ENCODE measurements at regions not wholly inside any gene's neighbourhood (a gene's known extent, or its start where the extent isn't known, plus 50 kb on each side); places are given as distances from the start of the nearest gene placed in this dataset.

DNA sequence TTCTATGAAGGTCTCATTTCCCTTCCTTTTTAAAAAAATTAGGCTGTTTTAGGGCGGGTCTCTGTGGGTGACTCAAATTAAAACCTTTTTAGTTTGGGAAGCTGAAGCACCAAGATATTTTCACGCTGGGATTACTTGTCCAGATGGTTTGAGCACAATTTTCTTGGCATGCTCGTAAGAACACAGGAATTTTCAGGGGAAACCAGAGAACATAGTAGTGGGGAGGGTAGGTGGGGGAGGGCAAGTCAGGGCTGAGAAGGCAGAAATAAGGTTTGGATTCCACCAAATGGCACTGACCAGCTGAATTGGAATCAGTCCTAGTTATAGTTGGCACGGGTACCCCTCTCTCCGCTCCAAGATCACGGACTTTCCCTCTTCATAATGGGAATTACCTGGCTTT is 97.3 kb upstream of the LRIG1 start:
- Histone ChIP-seq H3K27me3 (replicated peaks in 1 of 4; ENCODE audit: control extremely low read depth in 1 of 4, control insufficient read depth in 3 of 4, insufficient read depth in 4 of 4, low read length in 3 of 4) (peaks cover 0 to 18% (median 9%) of the 10 kb centered on the region in 4 experiments), H2AFZ (ENCODE audit: insufficient read depth, low read depth, low read length, poor library complexity, severe bottlenecking) (no peak overlapping the region), H3K27ac (ENCODE audit: low read length in 2 of 2) (no peak overlapping the region), H3K4me3 (ENCODE audit: control extremely low read depth in 1 of 5, extremely low read depth in 1 of 5, insufficient read depth in 1 of 5, low read depth in 2 of 5, low read length in 4 of 5) (no peak overlapping the region), H3K9me3 (ENCODE audit: control extremely low read depth in 1 of 3, control insufficient read depth in 2 of 3, insufficient read depth in 1 of 3, low read length in 2 of 3) (no peaks in the 10 kb centered on the region), H3K79me2 (ENCODE audit: control insufficient read depth, insufficient read depth, low read length) (no peaks in the 10 kb centered on the region), H3K9ac (ENCODE audit: low read length) (no peak overlapping the region), H4K20me1 (ENCODE audit: control insufficient read depth, insufficient read depth, low read length, poor library complexity, severe bottlenecking) (no peaks in the 10 kb centered on the region), H3K36me3 (replicated peaks in 1 of 2; ENCODE audit: control extremely low read depth in 1 of 2, control insufficient read depth in 1 of 2, extremely low read depth in 1 of 2, insufficient read depth in 2 of 2, low read length in 1 of 2) (no peaks in the 10 kb centered on the region), H3K4me2 (replicated peaks; ENCODE audit: low read depth, low read length, poor library complexity, severe bottlenecking) (no peak overlapping the region), H3K4me1 (ENCODE audit: control insufficient read depth in 2 of 2, insufficient read depth in 2 of 2, low read length in 2 of 2) (no peaks in the 10 kb centered on the region)
- intact Hi-C loops (cut with micrococcal nuclease) = no loop called here
- ChIA-PET CTCF (no interaction called here), POLR2A (no interaction called here)
- TF ChIP-seq EZH2 (IDR thresholded peaks at IDR 0.05; ENCODE audit: borderline replicate concordance, insufficient read depth, low read depth, low read length, poor library complexity, severe bottlenecking) = no peak
- TF ChIP-seq, protein P1, sequence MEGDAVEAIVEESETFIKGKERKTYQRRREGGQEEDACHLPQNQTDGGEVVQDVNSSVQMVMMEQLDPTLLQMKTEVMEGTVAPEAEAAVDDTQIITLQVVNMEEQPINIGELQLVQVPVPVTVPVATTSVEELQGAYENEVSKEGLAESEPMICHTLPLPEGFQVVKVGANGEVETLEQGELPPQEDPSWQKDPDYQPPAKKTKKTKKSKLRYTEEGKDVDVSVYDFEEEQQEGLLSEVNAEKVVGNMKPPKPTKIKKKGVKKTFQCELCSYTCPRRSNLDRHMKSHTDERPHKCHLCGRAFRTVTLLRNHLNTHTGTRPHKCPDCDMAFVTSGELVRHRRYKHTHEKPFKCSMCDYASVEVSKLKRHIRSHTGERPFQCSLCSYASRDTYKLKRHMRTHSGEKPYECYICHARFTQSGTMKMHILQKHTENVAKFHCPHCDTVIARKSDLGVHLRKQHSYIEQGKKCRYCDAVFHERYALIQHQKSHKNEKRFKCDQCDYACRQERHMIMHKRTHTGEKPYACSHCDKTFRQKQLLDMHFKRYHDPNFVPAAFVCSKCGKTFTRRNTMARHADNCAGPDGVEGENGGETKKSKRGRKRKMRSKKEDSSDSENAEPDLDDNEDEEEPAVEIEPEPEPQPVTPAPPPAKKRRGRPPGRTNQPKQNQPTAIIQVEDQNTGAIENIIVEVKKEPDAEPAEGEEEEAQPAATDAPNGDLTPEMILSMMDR (IDR thresholded peaks at IDR 0.05) = no peak
- no peaks in the 10 kb centered on the region for H3K4me1 Mint-ChIP-seq
- no peak overlapping the region for H3K27ac Mint-ChIP-seq
- DNase-seq (no peak), ATAC-seq (ENCODE audit: low read depth) (no peak)
- H3K9me3 Mint-ChIP-seq (ENCODE audit: insufficient read depth) = no peaks in the 10 kb centered on the region
- H3K4me3 Mint-ChIP-seq = no peak overlapping the region
- 78% methylated on average over 3 of the region's 6 CpGs for WGBS (ENCODE audit: insufficient coverage)
- H3K27me3 Mint-ChIP-seq = peaks cover 25% of the 10 kb centered on the region

DNA sequence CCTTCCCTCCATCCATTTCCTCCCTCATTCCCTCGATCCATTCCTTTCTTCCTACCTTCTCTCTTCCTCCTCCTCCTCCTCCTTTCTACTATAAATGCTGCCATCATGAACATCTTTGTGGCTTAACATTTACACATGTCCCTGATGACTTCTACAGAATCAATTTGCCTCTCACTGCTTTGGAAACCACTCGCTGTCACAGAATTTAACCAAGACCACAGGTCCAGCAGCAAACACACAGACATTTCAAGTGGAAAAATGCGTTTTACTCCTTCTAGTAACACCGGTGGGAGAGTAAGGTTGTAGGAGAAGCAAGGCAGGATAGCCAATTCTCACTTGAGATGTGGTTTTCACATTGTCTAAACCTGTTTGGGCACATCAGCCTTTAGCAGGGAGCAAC is 101.4 kb upstream of the LRIG1 start:
- Histone ChIP-seq H3K27ac (ENCODE audit: low read length in 2 of 2) (no peak overlapping the region), H3K9ac (ENCODE audit: low read length) (no peak overlapping the region), H3K36me3 (replicated peaks in 1 of 2; ENCODE audit: control extremely low read depth in 1 of 2, control insufficient read depth in 1 of 2, extremely low read depth in 1 of 2, insufficient read depth in 2 of 2, low read length in 1 of 2) (no peaks in the 10 kb centered on the region), H3K27me3 (replicated peaks in 1 of 4; ENCODE audit: control extremely low read depth in 1 of 4, control insufficient read depth in 3 of 4, insufficient read depth in 4 of 4, low read length in 3 of 4) (peaks cover 0 to 18% (median 8%) of the 10 kb centered on the region in 4 experiments), H3K4me1 (ENCODE audit: control insufficient read depth in 2 of 2, insufficient read depth in 2 of 2, low read length in 2 of 2) (no peaks in the 10 kb centered on the region), H2AFZ (ENCODE audit: insufficient read depth, low read depth, low read length, poor library complexity, severe bottlenecking) (no peak overlapping the region), H3K4me2 (replicated peaks; ENCODE audit: low read depth, low read length, poor library complexity, severe bottlenecking) (no peak overlapping the region), H3K9me3 (ENCODE audit: control extremely low read depth in 1 of 3, control insufficient read depth in 2 of 3, insufficient read depth in 1 of 3, low read length in 2 of 3) (no peaks in the 10 kb centered on the region), H4K20me1 (ENCODE audit: control insufficient read depth, insufficient read depth, low read length, poor library complexity, severe bottlenecking) (no peaks in the 10 kb centered on the region), H3K79me2 (ENCODE audit: control insufficient read depth, insufficient read depth, low read length) (no peaks in the 10 kb centered on the region), H3K4me3 (ENCODE audit: control extremely low read depth in 1 of 5, extremely low read depth in 1 of 5, insufficient read depth in 1 of 5, low read depth in 2 of 5, low read length in 4 of 5) (no peak overlapping the region)
- 57% methylated on average over 1 of the region's 4 CpGs for WGBS (ENCODE audit: insufficient coverage)
- Mint-ChIP-seq H3K27me3 (peaks cover 27% of the 10 kb centered on the region), H3K4me3 (no peak overlapping the region), H3K27ac (no peak overlapping the region), H3K9me3 (ENCODE audit: insufficient read depth) (no peaks in the 10 kb centered on the region), H3K4me1 (no peaks in the 10 kb centered on the region)
- ATAC-seq (ENCODE audit: low read depth) (no peak), DNase-seq (no peak)
- no peak for TF ChIP-seq EZH2 (IDR thresholded peaks at IDR 0.05; ENCODE audit: borderline replicate concordance, insufficient read depth, low read depth, low read length, poor library complexity, severe bottlenecking)
- TF ChIP-seq, protein P1 (IDR thresholded peaks at IDR 0.05) = no peak
- intact Hi-C loops (cut with micrococcal nuclease) = no loop called here
- ChIA-PET POLR2A (no interaction called here), CTCF (no interaction called here)

Measured in B cell (primary cell).